Peyer's patch (tissue), 4 donors: ENCODE measurements at regions not wholly inside any gene's neighbourhood (a gene's known extent, or its start where the extent isn't known, plus 50 kb on each side); places are given as distances from the start of the nearest gene placed in this dataset.

Source experiments
- POLR2A ChIP-seq, 2 donors: fragments of 450-650 bp; IDR thresholded peaks; one replicate each; pipeline ENCODE4 v1.5.1; 2017; ENCODE audit warnings: antibody characterized with exemption in 2 of 2, mild to moderate bottlenecking in 2 of 2, moderate library complexity in 2 of 2
- TF ChIP-seq, protein P1 (sequence below), 6 experiments: fragments of 450-650 bp in 4 of 6; fragments of 200-600 bp in 2 of 6; sonication (generic) in 1 of 6; IDR thresholded peaks; one replicate each; pipeline ENCODE4 v1.5.1; 2017 to 2019; ENCODE audit warnings: antibody characterized with exemption in 6 of 6, mild to moderate bottlenecking in 3 of 6, moderate library complexity in 1 of 6

DNA sequence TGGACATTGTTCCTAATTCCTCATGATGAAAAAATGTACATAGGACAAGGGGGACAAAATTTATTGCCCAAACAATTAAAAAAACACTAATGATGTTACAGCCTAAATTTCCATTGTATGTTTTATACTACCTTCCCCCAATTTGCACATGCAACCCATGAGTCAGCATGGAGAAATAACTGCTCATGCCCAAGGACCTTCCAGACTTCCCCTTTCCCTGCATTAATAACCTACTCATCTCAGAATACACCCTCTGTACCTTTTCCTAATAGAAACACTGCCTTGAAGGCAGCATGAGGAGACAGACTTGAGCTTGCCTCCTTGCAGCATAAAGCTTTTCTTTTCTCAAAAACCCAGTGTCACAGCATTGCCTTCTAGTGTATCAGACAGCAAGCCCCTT lies 2402.8 kb downstream of the TP53TG3F start:
- TF ChIP-seq, protein P1, sequence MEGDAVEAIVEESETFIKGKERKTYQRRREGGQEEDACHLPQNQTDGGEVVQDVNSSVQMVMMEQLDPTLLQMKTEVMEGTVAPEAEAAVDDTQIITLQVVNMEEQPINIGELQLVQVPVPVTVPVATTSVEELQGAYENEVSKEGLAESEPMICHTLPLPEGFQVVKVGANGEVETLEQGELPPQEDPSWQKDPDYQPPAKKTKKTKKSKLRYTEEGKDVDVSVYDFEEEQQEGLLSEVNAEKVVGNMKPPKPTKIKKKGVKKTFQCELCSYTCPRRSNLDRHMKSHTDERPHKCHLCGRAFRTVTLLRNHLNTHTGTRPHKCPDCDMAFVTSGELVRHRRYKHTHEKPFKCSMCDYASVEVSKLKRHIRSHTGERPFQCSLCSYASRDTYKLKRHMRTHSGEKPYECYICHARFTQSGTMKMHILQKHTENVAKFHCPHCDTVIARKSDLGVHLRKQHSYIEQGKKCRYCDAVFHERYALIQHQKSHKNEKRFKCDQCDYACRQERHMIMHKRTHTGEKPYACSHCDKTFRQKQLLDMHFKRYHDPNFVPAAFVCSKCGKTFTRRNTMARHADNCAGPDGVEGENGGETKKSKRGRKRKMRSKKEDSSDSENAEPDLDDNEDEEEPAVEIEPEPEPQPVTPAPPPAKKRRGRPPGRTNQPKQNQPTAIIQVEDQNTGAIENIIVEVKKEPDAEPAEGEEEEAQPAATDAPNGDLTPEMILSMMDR (IDR thresholded peaks at IDR 0.05) = no peak
- TF ChIP-seq POLR2A (IDR thresholded peaks at IDR 0.05) = no peak
